Right cardiac atrium (tissue), 5 donors: ENCODE measurements at regions not wholly inside any gene's neighbourhood (a gene's known extent, or its start where the extent isn't known, plus 50 kb on each side); places are given as distances from the start of the nearest gene placed in this dataset.

Experiments used
- ATAC-seq, 2 donors: fragments of 200-7000 bp; cut with Tn5 transposase; one replicate each; pipeline versions ENCODE4 v1.8.0 to v1.9.1; 2020; ENCODE audit warnings: moderate library complexity in 2 of 2, mild to moderate bottlenecking in 1 of 2
- DNase-seq, 3 donors: peaks; one replicate each; pipeline ENCODE4 v3.0.0-alpha.2; 2020
- H3K27ac ChIP-seq: one replicate; pipeline ENCODE4 v1.5.1; 2013; ENCODE audit warnings: mild to moderate bottlenecking, low read length, control low read depth, moderate library complexity
- H3K27me3 ChIP-seq: one replicate; pipeline ENCODE4 v1.6.1; 2013; ENCODE audit not compliant: control insufficient read depth, insufficient read depth
- H3K4me1 ChIP-seq: one replicate; pipeline ENCODE4 v1.6.1; 2013; ENCODE audit warnings: low read length; ENCODE audit not compliant: control insufficient read depth, insufficient read depth
- H3K4me3 ChIP-seq: one replicate; pipeline ENCODE4 v1.5.1; 2013; ENCODE audit warnings: low read length, control low read depth
- H3K9me3 ChIP-seq: one replicate; pipeline ENCODE4 v1.6.1; 2013; ENCODE audit warnings: low read length; ENCODE audit not compliant: control insufficient read depth
- WGBS: extraction: QIAGEN DNeasy Blood & Tissue Kit; methylation state at CpG from one replicate; pipeline ENCODE4 v1.1.7; 2013; 5-methylcytosine and 5-hydroxymethylcytosine counted together
- intact Hi-C, 4 donors: fragments of 100-400 bp; cut with DNase I; formaldehyde crosslinking; loops; one replicate each; pipeline versions ENCODE4 v1.11.0 to v1.14.0; 2022 to 2023
- donor health status: healthy with polysubstance abuse.
- donor health status: DM: no; HTN: yes; CAD: no.
- donor health status: DM: no; HTN: no; CAD: no.
- donor health status: DM: no; HTN: yes; CAD: no; lungs with severe emphysema.
- donor health status: DM: yes; HTN: yes; CAD: no.

- WGBS: 45% methylated on average over 2 of the region's 2 CpGs
- Histone ChIP-seq H3K4me1 (no peaks in the 10 kb centered on the region), H3K27ac (no peak overlapping the region), H3K9me3 (no peaks in the 10 kb centered on the region), H3K4me3 (no peak overlapping the region), H3K27me3 (no peaks in the 10 kb centered on the region)
- DNase-seq: no peak
- intact Hi-C loops: no loop called here
- ATAC-seq: no peak
Measured at GRCh38 chr1:69246710-69247109, 321.0 kb upstream of the LRRC7 start.

- ATAC-seq: no peak
- 86% methylated on average over 4 of the region's 4 CpGs for WGBS
Measured at GRCh38 chr1:69252696-69253095, 315.0 kb upstream of the LRRC7 start.

DNA sequence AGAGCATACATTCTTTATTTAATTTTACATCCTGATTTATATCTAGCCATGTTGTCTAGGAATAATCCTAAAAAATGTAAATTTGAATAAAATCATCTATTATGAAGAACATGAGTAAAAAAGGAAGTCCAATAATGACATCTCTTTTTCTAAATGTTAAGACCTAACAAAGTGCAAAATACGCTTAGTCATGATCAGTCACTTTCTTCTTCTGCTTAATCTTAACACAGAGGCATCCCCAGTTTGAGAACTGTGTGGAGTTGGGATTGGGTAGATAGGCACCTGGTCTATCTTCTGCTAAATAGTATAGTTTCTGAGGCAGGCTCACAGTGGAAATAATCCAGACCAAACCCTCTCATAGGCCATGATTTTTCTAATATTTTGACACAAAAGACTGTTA, 311.7 kb upstream of the LRRC7 start:
- no peak for ATAC-seq
- Histone ChIP-seq H3K4me3 (no peak overlapping the region), H3K9me3 (no peaks in the 10 kb centered on the region), H3K27me3 (no peaks in the 10 kb centered on the region), H3K4me1 (no peaks in the 10 kb centered on the region), H3K27ac (no peak overlapping the region)
- WGBS: 96% methylated on average over 1 of the region's 1 CpG
- intact Hi-C loops: no loop called here
- DNase-seq: no peak

More at GRCh38 chr1:69252696-69253095, 315.0 kb upstream of the LRRC7 start:
- Histone ChIP-seq H3K9me3 (no peaks in the 10 kb centered on the region), H3K27me3 (no peaks in the 10 kb centered on the region), H3K27ac (no peak overlapping the region), H3K4me1 (no peaks in the 10 kb centered on the region), H3K4me3 (no peak overlapping the region)
- intact Hi-C loops: no loop called here
- DNase-seq: no peak

GRCh38 chr1:69258842-69259241, 308.9 kb upstream of the LRRC7 start:
- Histone ChIP-seq H3K9me3 (no peaks in the 10 kb centered on the region), H3K27ac (no peak overlapping the region), H3K4me1 (no peaks in the 10 kb centered on the region), H3K27me3 (no peaks in the 10 kb centered on the region), H3K4me3 (no peak overlapping the region)
- 22% methylated on average over 1 of the region's 1 CpG for WGBS
- intact Hi-C loops: no loop called here
- ATAC-seq (no peak), DNase-seq (no peak)

GRCh38 chr1:69263921-69264391, 303.8 kb upstream of the LRRC7 start:
- Histone ChIP-seq H3K27ac (no peak overlapping the region), H3K9me3 (no peaks in the 10 kb centered on the region), H3K27me3 (no peaks in the 10 kb centered on the region), H3K4me1 (no peaks in the 10 kb centered on the region), H3K4me3 (no peak overlapping the region)
- DNase-seq (peak; percentile 9 to 37 (median 29)), ATAC-seq (peak in 1 of 2 donors; percentile 50)
- 44% methylated on average over 3 of the region's 3 CpGs for WGBS
- intact Hi-C loops: no loop called here

GRCh38 chr1:69269491-69269890, 298.2 kb upstream of the LRRC7 start:
- H3K27ac ChIP-seq: no peak overlapping the region
- no peak overlapping the region for H3K4me3 ChIP-seq
- 71% methylated on average over 2 of the region's 2 CpGs for WGBS
- H3K4me1 ChIP-seq: no peaks in the 10 kb centered on the region
- ATAC-seq: no peak
- no peaks in the 10 kb centered on the region for H3K9me3 ChIP-seq
- intact Hi-C loops: no loop called here
- no peak for DNase-seq
- no peaks in the 10 kb centered on the region for H3K27me3 ChIP-seq

DNA sequence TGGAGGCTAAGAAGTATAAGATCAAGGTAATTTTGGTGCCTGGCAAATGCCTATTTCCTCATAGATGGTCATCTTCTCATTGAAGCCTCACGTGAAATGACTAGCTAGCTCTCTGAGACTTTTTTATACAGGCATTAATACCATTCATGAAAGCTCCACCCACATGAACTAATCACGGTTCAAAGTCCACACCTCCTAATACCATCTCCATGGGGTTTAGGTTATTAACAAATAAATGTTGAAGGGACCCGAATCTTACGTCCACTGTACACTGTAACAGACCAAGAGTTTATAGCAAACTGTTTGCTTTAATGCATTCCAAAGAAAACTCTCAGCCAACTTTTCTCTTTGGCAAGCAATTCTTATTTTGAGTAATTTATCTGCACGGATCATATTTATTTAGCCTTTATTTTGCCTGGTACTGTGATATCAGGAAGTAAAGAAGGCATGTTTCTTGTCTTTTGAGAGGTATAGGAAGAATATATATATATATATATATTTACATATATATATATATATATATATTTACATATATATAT, 296.1 kb upstream of the LRRC7 start:
- no peak for DNase-seq
- ATAC-seq: no peak
- Histone ChIP-seq H3K4me3 (no peak overlapping the region), H3K27me3 (no peaks in the 10 kb centered on the region), H3K9me3 (no peaks in the 10 kb centered on the region), H3K4me1 (no peaks in the 10 kb centered on the region), H3K27ac (no peak overlapping the region)
- intact Hi-C loops: no loop called here
- 50% methylated on average over 5 of the region's 5 CpGs for WGBS

DNA sequence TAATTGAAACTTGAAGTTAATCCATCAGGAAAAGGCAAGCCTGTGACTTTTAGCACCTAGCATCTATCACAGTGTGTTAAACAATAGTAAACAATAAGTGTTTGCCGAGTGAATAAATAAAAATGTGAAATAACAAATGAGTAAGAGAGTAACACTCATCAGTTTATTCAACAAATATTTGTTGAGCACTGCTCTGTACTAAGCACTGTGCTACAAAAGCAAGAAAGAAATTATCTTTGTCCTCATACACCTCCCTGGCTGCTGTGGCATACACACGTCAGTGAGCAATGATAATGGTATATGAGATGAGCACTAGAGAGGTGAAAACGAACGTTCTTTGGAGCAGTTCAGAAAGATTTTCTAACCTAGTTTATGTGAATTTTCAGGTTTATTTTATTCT, 295.0 kb upstream of the LRRC7 start:
- DNase-seq: no peak
- no peaks in the 10 kb centered on the region for H3K27me3 ChIP-seq
- H3K9me3 ChIP-seq: no peaks in the 10 kb centered on the region
- H3K4me3 ChIP-seq: no peak overlapping the region
- intact Hi-C loops: no loop called here
- ATAC-seq: no peak
- 81% methylated on average over 4 of the region's 4 CpGs for WGBS
- H3K27ac ChIP-seq: no peak overlapping the region
- no peaks in the 10 kb centered on the region for H3K4me1 ChIP-seq

- Histone ChIP-seq H3K4me3 (no peak overlapping the region), H3K27ac (no peak overlapping the region), H3K4me1 (no peaks in the 10 kb centered on the region), H3K27me3 (no peaks in the 10 kb centered on the region), H3K9me3 (no peaks in the 10 kb centered on the region)
- DNase-seq (no peak), ATAC-seq (no peak)
- intact Hi-C loops: no loop called here
- WGBS: 82% methylated on average over 2 of the region's 2 CpGs
Measured at GRCh38 chr1:69278923-69279322, 288.8 kb upstream of the LRRC7 start.

DNA sequence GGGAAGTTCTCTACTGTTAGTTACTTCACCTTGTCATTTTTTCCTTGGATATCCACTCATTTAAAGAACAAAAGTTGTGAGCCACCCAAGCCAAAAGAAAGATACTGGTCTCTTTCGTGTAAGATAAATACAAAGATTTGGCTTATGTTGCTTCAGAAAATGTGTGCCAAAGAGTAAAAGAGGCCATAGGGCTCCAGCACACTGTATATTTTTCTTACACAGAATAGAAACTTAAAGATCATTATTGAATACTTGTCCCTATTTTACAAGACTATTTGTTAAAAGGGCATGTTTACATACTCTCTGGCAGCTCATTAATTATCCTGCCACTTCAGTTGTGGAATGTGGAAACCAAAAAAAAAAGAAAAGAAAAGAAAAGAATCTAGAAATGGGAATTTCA, 284.2 kb upstream of the LRRC7 start:
- H3K4me1 ChIP-seq: no peaks in the 10 kb centered on the region
- ATAC-seq (no peak), DNase-seq (no peak)
- H3K9me3 ChIP-seq: no peaks in the 10 kb centered on the region
- H3K27me3 ChIP-seq: no peaks in the 10 kb centered on the region
- intact Hi-C loops: no loop called here
- H3K27ac ChIP-seq: no peak overlapping the region
- no peak overlapping the region for H3K4me3 ChIP-seq
- WGBS: 52% methylated on average over 1 of the region's 1 CpG

GRCh38 chr1:69284508-69284907, 283.2 kb upstream of the LRRC7 start:
- no peaks in the 10 kb centered on the region for H3K27me3 ChIP-seq
- H3K27ac ChIP-seq: no peak overlapping the region
- no peaks in the 10 kb centered on the region for H3K4me1 ChIP-seq
- DNase-seq (no peak), ATAC-seq (no peak)
- intact Hi-C loops: no loop called here
- H3K4me3 ChIP-seq: no peak overlapping the region
- H3K9me3 ChIP-seq: no peaks in the 10 kb centered on the region
- WGBS: 93% methylated on average over 1 of the region's 1 CpG

DNA sequence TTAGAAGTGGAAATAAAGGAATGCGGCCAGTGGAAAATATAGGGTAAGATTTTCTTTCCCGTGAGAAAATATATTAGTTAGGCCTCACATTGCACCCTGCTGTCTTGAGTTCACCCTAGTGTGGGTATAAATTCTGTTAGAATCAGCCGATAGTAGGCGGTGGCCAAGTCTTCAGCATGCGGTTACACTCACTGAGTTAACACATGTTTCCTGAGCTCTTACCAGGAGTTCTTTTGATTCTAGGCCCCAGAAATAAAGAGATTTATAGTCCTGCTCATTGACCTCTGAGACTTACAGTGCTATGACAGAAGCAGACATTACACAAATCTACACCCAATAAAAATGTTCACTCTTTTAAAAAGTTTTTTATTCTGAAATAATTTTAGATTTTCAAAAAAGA, 279.3 kb upstream of the LRRC7 start:
- intact Hi-C loops: no loop called here
- ATAC-seq (no peak), DNase-seq (no peak)
- no peak overlapping the region for H3K4me3 ChIP-seq
- H3K9me3 ChIP-seq: no peaks in the 10 kb centered on the region
- WGBS: 90% methylated on average over 5 of the region's 5 CpGs
- no peaks in the 10 kb centered on the region for H3K4me1 ChIP-seq
- no peaks in the 10 kb centered on the region for H3K27me3 ChIP-seq
- no peak overlapping the region for H3K27ac ChIP-seq
